Mesenchymal stem cell (in vitro differentiated cells and primary cell): ENCODE measurements at regions not wholly inside any gene's neighbourhood (a gene's known extent, or its start where the extent isn't known, plus 50 kb on each side); places are given as distances from the start of the nearest gene placed in this dataset.

ENCODE experiments used
- DNase-seq: peaks from one replicate; pipeline ENCODE4 v3.0.0-alpha.2; 2013
- H2AFZ ChIP-seq: one replicate; pipeline ENCODE4 v1.6.1; 2013; ENCODE audit warnings: low read depth, mild to moderate bottlenecking, control low read depth, inconsistent platforms, low read length, moderate library complexity
- H2AK5ac ChIP-seq: 2 replicates; pipeline ENCODE4 v1.6.1; 2013; ENCODE audit warnings: low read length, moderate library complexity, mild to moderate bottlenecking, inconsistent platforms; ENCODE audit not compliant: severe bottlenecking
- H2BK120ac ChIP-seq: one replicate; pipeline ENCODE4 v1.6.1; 2013; ENCODE audit warnings: low read depth, mild to moderate bottlenecking, inconsistent platforms, low read length, moderate library complexity
- H2BK12ac ChIP-seq, 2 experiments: one replicate each; pipeline ENCODE4 v1.6.1; 2013; ENCODE audit warnings: inconsistent platforms in 2 of 2, low read length in 2 of 2, mild to moderate bottlenecking in 2 of 2, moderate library complexity in 2 of 2, control low read depth in 1 of 2
- H2BK15ac ChIP-seq: one replicate; pipeline ENCODE4 v1.6.1; 2013; ENCODE audit warnings: mild to moderate bottlenecking, low read depth, inconsistent platforms; ENCODE audit not compliant: poor library complexity, severe bottlenecking
- H2BK5ac ChIP-seq: 2 replicates; pipeline ENCODE4 v1.6.1; 2013; ENCODE audit warnings: low read depth, mild to moderate bottlenecking, low read length, control low read depth, inconsistent platforms; ENCODE audit not compliant: poor library complexity, severe bottlenecking
- H3K14ac ChIP-seq, 2 experiments: one replicate each; pipeline ENCODE4 v1.6.1; 2013; ENCODE audit warnings: inconsistent platforms in 2 of 2, low read length in 2 of 2, control low read depth in 1 of 2, mild to moderate bottlenecking in 1 of 2, moderate library complexity in 1 of 2
- H3K18ac ChIP-seq, 2 experiments: one replicate each; pipeline ENCODE4 v1.6.1; 2013; ENCODE audit warnings: inconsistent platforms in 2 of 2, low read length in 2 of 2, control low read depth in 1 of 2, low read depth in 1 of 2, mild to moderate bottlenecking in 1 of 2
- H3K23ac ChIP-seq, 2 experiments: one replicate each; pipeline ENCODE4 v1.6.1; 2013; ENCODE audit warnings: inconsistent platforms in 2 of 2, low read length in 2 of 2, mild to moderate bottlenecking in 2 of 2, moderate library complexity in 2 of 2, control low read depth in 1 of 2
- H3K27ac ChIP-seq: 2 replicates; pipeline ENCODE4 v1.5.1; 2013; ENCODE audit warnings: mild to moderate bottlenecking, moderate library complexity, low read length, control low read depth, inconsistent platforms; ENCODE audit not compliant: poor library complexity, severe bottlenecking
- H3K27me3 ChIP-seq, 2 experiments: 2 replicates each; pipeline versions ENCODE4 v1.6.1 to v1.7.0; 2013; ENCODE audit warnings: low read length in 2 of 2, mild to moderate bottlenecking in 2 of 2, moderate library complexity in 2 of 2, control low read depth in 1 of 2, inconsistent platforms in 1 of 2; ENCODE audit not compliant: control insufficient read depth in 1 of 2, insufficient read depth in 1 of 2
- H3K36me3 ChIP-seq, 2 experiments: 2 replicates each; pipeline versions ENCODE4 v1.6.1 to v1.7.0; 2013; ENCODE audit warnings: low read length in 2 of 2, control low read depth in 1 of 2, inconsistent platforms in 1 of 2, low read depth in 1 of 2, mild to moderate bottlenecking in 1 of 2; ENCODE audit not compliant: insufficient read depth in 2 of 2, control insufficient read depth in 1 of 2
- H3K4ac ChIP-seq, 2 experiments: one replicate each; pipeline ENCODE4 v1.6.1; 2013; ENCODE audit warnings: inconsistent platforms in 2 of 2, low read length in 2 of 2, mild to moderate bottlenecking in 2 of 2, moderate library complexity in 2 of 2, control low read depth in 1 of 2, low read depth in 1 of 2
- H3K4me1 ChIP-seq: 2 replicates; pipeline ENCODE4 v1.6.1; 2013; ENCODE audit warnings: low read depth, low read length, control low read depth; ENCODE audit not compliant: control insufficient read depth, insufficient read depth
- H3K4me2 ChIP-seq: 2 replicates; pipeline ENCODE4 v1.6.1; 2013; ENCODE audit warnings: low read length, mild to moderate bottlenecking, inconsistent platforms; ENCODE audit not compliant: poor library complexity, severe bottlenecking
- H3K4me3 ChIP-seq, 2 experiments: 2 replicates each; pipeline versions ENCODE4 v1.5.1 to v1.7.0; 2013; ENCODE audit warnings: low read length in 2 of 2, mild to moderate bottlenecking in 2 of 2, control low read depth in 1 of 2, low read depth in 1 of 2; ENCODE audit not compliant: insufficient read depth in 1 of 2
- H3K79me1 ChIP-seq: replicated peaks from 2 replicates; pipeline ENCODE4 v1.6.1; 2013; ENCODE audit warnings: mild to moderate bottlenecking, control low read depth, low read length, inconsistent platforms; ENCODE audit not compliant: poor library complexity, severe bottlenecking
- H3K9ac ChIP-seq: 2 replicates; pipeline ENCODE4 v1.7.0; 2013; ENCODE audit warnings: mild to moderate bottlenecking, low read length, moderate library complexity
- H3K9me3 ChIP-seq: 2 replicates; pipeline ENCODE4 v1.7.0; 2013; ENCODE audit warnings: mild to moderate bottlenecking, low read length; ENCODE audit not compliant: control insufficient read depth
- H4K8ac ChIP-seq: one replicate; pipeline ENCODE4 v1.6.1; 2013; ENCODE audit warnings: inconsistent platforms, mild to moderate bottlenecking, low read length, moderate library complexity
- H4K91ac ChIP-seq: one replicate; pipeline ENCODE4 v1.6.1; 2013; ENCODE audit warnings: mild to moderate bottlenecking, low read length, inconsistent platforms
- WGBS: methylation state at CpG from one replicate; pipeline ENCODE4 v1.1.7; 2013; ENCODE audit warnings: mixed read lengths; 5-methylcytosine and 5-hydroxymethylcytosine counted together

DNA sequence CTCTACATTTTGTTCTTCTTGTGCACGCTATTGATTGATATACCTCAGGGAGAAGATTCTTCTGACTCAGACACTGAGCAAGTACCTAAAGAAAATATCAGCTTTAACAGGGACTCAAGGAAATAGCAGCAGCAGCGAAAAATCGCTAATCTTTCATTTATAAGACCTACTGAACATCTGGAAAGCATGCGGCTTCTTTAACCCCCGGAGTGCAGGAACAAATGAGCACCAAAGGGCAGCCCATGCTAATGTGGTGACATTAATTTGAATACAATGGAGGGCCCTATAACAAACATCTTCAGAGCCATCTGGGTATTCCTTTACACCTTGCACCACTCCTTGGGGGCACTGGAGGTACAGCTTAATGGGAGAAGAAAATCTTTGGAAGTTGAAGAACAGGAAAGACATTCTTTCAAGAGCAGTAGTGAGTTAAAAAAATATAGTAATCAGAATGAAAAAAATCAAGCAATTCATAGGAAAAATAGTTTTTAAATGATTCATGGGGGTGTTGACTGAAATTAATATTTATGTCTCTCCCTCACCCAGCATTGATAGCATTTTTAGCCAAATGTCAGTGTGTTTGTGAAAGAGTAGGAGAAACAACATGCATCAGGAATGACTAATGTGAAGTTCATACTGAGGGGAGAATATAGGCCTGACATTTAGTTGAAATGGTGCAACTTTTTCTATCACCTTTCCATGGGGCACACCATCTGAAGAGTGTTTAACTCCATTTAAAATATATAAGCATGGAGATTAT, 281.7 kb downstream of the HRH4 start:
- no peak overlapping the region for H3K9ac ChIP-seq
- H3K4me1 ChIP-seq = no peaks in the 10 kb centered on the region
- no peak overlapping the region for H3K4ac ChIP-seq
- H3K23ac ChIP-seq = no peak overlapping the region
- H3K36me3 ChIP-seq = no peaks in the 10 kb centered on the region
- no peak overlapping the region for H2BK12ac ChIP-seq
- H3K14ac ChIP-seq = no peak overlapping the region
- DNase-seq = peak; percentile 17
- H2BK120ac ChIP-seq = no peak overlapping the region
- no peak overlapping the region for H4K91ac ChIP-seq
- no peak overlapping the region for H2AK5ac ChIP-seq
- H3K27ac ChIP-seq = no peak overlapping the region
- H3K27me3 ChIP-seq = peaks cover 2 to 23% of the 10 kb centered on the region in 2 experiments
- H3K4me2 ChIP-seq = no peak overlapping the region
- no peak overlapping the region for H3K18ac ChIP-seq
- no peaks in the 10 kb centered on the region for H3K9me3 ChIP-seq
- no peak overlapping the region for H3K4me3 ChIP-seq
- no peak overlapping the region for H2BK15ac ChIP-seq
- H2BK5ac ChIP-seq = no peak overlapping the region
- no peaks in the 10 kb centered on the region for H3K79me1 ChIP-seq
- no peak overlapping the region for H4K8ac ChIP-seq
- 67% methylated on average over 5 of the region's 5 CpGs for WGBS
- no peak overlapping the region for H2AFZ ChIP-seq

GRCh38 chr18:24754583-24755253, 294.3 kb downstream of the HRH4 start:
- Histone ChIP-seq H3K9ac (no peak overlapping the region), H3K9me3 (no peaks in the 10 kb centered on the region), H3K79me1 (no peaks in the 10 kb centered on the region), H3K14ac (no peak overlapping the region), H2BK5ac (no peak overlapping the region), H4K91ac (no peak overlapping the region), H2BK12ac (no peak overlapping the region), H2AK5ac (no peak overlapping the region), H3K18ac (no peak overlapping the region), H3K4me3 (no peak overlapping the region), H2BK120ac (no peak overlapping the region), H3K27me3 (no peaks in the 10 kb centered on the region), H2AFZ (no peak overlapping the region), H2BK15ac (no peak overlapping the region), H3K4me1 (no peaks in the 10 kb centered on the region), H4K8ac (no peak overlapping the region), H3K4me2 (no peak overlapping the region), H3K27ac (no peak overlapping the region), H3K23ac (no peak overlapping the region), H3K4ac (no peak overlapping the region), H3K36me3 (no peaks in the 10 kb centered on the region)
- WGBS = 100% methylated on average over 1 of the region's 4 CpGs
- no peak for DNase-seq

DNA sequence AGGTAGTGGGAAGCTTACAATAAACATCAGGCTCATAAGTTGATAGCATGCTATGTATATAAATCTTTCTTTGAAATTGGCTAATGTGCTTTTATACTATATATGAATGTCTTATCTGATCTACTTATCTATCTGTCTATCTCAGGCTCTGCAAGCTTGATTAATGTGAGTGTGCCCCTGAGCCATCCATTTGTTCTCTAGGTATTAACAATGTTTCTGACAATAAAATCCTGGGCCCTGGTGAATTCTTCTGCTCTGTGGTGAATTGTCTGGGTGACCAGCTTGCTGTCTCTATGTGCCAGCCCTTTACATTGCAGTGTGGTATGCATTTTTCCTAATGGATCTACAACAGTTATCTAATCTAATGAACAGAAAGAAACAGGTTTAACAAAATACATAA, 295.9 kb downstream of the HRH4 start:
- H2BK12ac ChIP-seq = no peak overlapping the region
- no peak overlapping the region for H3K9ac ChIP-seq
- no peak overlapping the region for H2AFZ ChIP-seq
- no peaks in the 10 kb centered on the region for H3K79me1 ChIP-seq
- H2BK15ac ChIP-seq = no peak overlapping the region
- no peak overlapping the region for H3K23ac ChIP-seq
- H2BK5ac ChIP-seq = no peak overlapping the region
- H4K91ac ChIP-seq = no peak overlapping the region
- H3K27ac ChIP-seq = no peak overlapping the region
- peaks cover 3% of the 10 kb centered on the region for H3K9me3 ChIP-seq
- no peak overlapping the region for H2BK120ac ChIP-seq
- H3K27me3 ChIP-seq = no peaks in the 10 kb centered on the region
- DNase-seq = no peak
- H4K8ac ChIP-seq = no peak overlapping the region
- no peak overlapping the region for H3K4ac ChIP-seq
- H3K18ac ChIP-seq = no peak overlapping the region
- H3K36me3 ChIP-seq = no peaks in the 10 kb centered on the region
- no peak overlapping the region for H2AK5ac ChIP-seq
- no peaks in the 10 kb centered on the region for H3K4me1 ChIP-seq
- no peak overlapping the region for H3K14ac ChIP-seq
- H3K4me3 ChIP-seq = no peak overlapping the region
- H3K4me2 ChIP-seq = no peak overlapping the region

DNA sequence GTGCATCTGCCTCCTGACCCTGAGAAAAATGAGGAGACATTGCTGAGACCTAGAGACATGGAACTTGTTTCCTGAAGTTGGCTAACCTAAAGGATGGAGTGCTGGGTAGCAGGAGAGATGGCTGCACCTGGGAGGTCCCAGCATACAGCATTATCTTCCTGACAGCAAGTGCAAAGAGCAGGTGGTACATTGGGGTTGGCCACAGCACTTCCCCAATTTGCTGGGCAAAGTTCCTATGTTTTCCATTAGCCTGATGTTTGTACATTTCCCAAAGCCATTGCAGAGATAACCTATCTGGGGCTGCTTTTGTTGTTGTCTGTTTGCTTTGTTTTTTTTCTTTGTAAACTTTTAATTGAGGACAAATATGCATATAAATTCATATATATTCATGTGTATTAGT, 296.7 kb downstream of the HRH4 start:
- Histone ChIP-seq H3K9me3 (peaks cover 7% of the 10 kb centered on the region), H3K27me3 (no peaks in the 10 kb centered on the region), H3K9ac (no peak overlapping the region), H2BK5ac (no peak overlapping the region), H2BK15ac (no peak overlapping the region), H2BK120ac (no peak overlapping the region), H4K91ac (no peak overlapping the region), H3K79me1 (no peaks in the 10 kb centered on the region), H2AFZ (no peak overlapping the region), H2BK12ac (no peak overlapping the region), H3K27ac (no peak overlapping the region), H3K14ac (no peak overlapping the region), H3K4me1 (no peaks in the 10 kb centered on the region), H4K8ac (no peak overlapping the region), H3K36me3 (no peaks in the 10 kb centered on the region), H3K4me2 (no peak overlapping the region), H3K4me3 (no peak overlapping the region), H3K4ac (no peak overlapping the region), H3K23ac (no peak overlapping the region), H2AK5ac (no peak overlapping the region), H3K18ac (no peak overlapping the region)
- no peak for DNase-seq
